ENCODE measurements at regions not wholly inside any gene's neighbourhood (a gene's known extent, or its start where the extent isn't known, plus 50 kb on each side); places are given as distances from the start of the nearest gene placed in this dataset.
A peak's percentile ranks its signal among the peaks of the same experiment; 100 is the strongest.
"Not testable (repeated sequence)": the region's sequence is repeated elsewhere in the genome, so short reads cannot be mapped to it uniquely, and the experiment has no call there.

- DNase-seq (ENCODE audit: low read depth in 2 of 2), result no peak
- Histone ChIP-seq H4K20me1 (ENCODE audit: control insufficient read depth, extremely low read depth, insufficient read depth, low read length) (no peaks in the 10 kb centered on the region), H3K9me3 (ENCODE audit: control insufficient read depth, insufficient read depth, low read depth, low read length) (no peaks in the 10 kb centered on the region), H3K36me3 (ENCODE audit: control insufficient read depth, insufficient read depth, low read length) (no peaks in the 10 kb centered on the region), H3K9ac (ENCODE audit: insufficient read depth, low read length) (no peak overlapping the region), H3K27me3 (ENCODE audit: control insufficient read depth, insufficient read depth, low read length) (no peaks in the 10 kb centered on the region), H3K4me2 (ENCODE audit: extremely low read depth, insufficient read depth, low read length) (no peak overlapping the region), H3K79me2 (ENCODE audit: control insufficient read depth, insufficient read depth, low read length) (no peaks in the 10 kb centered on the region), H3K4me1 (ENCODE audit: control insufficient read depth, extremely low read depth, insufficient read depth, low read length) (no peaks in the 10 kb centered on the region), H2AFZ (ENCODE audit: low read length) (no peak overlapping the region), H3K4me3 (replicated peaks in 1 of 4; ENCODE audit: control extremely low read depth in 1 of 4, insufficient read depth in 1 of 4, low read depth in 3 of 4, low read length in 4 of 4) (no peak overlapping the region), H3K27ac (ENCODE audit: insufficient read depth, low read length) (no peak overlapping the region)
- TF ChIP-seq CTCF (conservative IDR thresholded peaks at IDR 0.05 in 1 of 2, IDR thresholded peaks at IDR 0.05 in 1 of 2; ENCODE audit: low read depth in 1 of 2, low read length in 2 of 2) (no peak), EZH2 (IDR thresholded peaks at IDR 0.05; ENCODE audit: low read length, missing control alignments) (no peak)
Measured at GRCh38 chr6:22770054-22770453, 200.7 kb downstream of the HDGFL1 start.

GRCh38 chr6:22774129-22774528 lies 204.8 kb downstream of the HDGFL1 start:
- H3K36me3 ChIP-seq (ENCODE audit: control insufficient read depth, insufficient read depth, low read length), result no peaks in the 10 kb centered on the region
- no peaks in the 10 kb centered on the region for H3K27me3 ChIP-seq (ENCODE audit: control insufficient read depth, insufficient read depth, low read length)
- TF ChIP-seq EZH2 (IDR thresholded peaks at IDR 0.05; ENCODE audit: low read length, missing control alignments), result no peak
- no peak for TF ChIP-seq CTCF (conservative IDR thresholded peaks at IDR 0.05 in 1 of 2, IDR thresholded peaks at IDR 0.05 in 1 of 2; ENCODE audit: low read depth in 1 of 2, low read length in 2 of 2)
- no peaks in the 10 kb centered on the region for H4K20me1 ChIP-seq (ENCODE audit: control insufficient read depth, extremely low read depth, insufficient read depth, low read length)
- H3K79me2 ChIP-seq (ENCODE audit: control insufficient read depth, insufficient read depth, low read length), result no peaks in the 10 kb centered on the region
- DNase-seq (ENCODE audit: low read depth in 2 of 2), result peak in 1 of 2 donors; percentile 31
- H3K4me3 ChIP-seq (replicated peaks in 1 of 4; ENCODE audit: control extremely low read depth in 1 of 4, insufficient read depth in 1 of 4, low read depth in 3 of 4, low read length in 4 of 4), result no peak overlapping the region
- H3K27ac ChIP-seq (ENCODE audit: insufficient read depth, low read length), result no peak overlapping the region
- no peak overlapping the region for H3K4me2 ChIP-seq (ENCODE audit: extremely low read depth, insufficient read depth, low read length)
- H3K9me3 ChIP-seq (ENCODE audit: control insufficient read depth, insufficient read depth, low read depth, low read length), result no peaks in the 10 kb centered on the region
- no peak overlapping the region for H2AFZ ChIP-seq (ENCODE audit: low read length)
- H3K4me1 ChIP-seq (ENCODE audit: control insufficient read depth, extremely low read depth, insufficient read depth, low read length), result no peaks in the 10 kb centered on the region
- no peak overlapping the region for H3K9ac ChIP-seq (ENCODE audit: insufficient read depth, low read length)

- H4K20me1 ChIP-seq (ENCODE audit: control insufficient read depth, extremely low read depth, insufficient read depth, low read length); H3K9ac ChIP-seq (ENCODE audit: insufficient read depth, low read length); H3K27me3 ChIP-seq (ENCODE audit: control insufficient read depth, insufficient read depth, low read length); H3K4me3 ChIP-seq (replicated peaks in 1 of 4; ENCODE audit: control extremely low read depth in 1 of 4, insufficient read depth in 1 of 4, low read depth in 3 of 4, low read length in 4 of 4); H3K27ac ChIP-seq (ENCODE audit: insufficient read depth, low read length); H3K4me2 ChIP-seq (ENCODE audit: extremely low read depth, insufficient read depth, low read length); H2AFZ ChIP-seq (ENCODE audit: low read length); H3K4me1 ChIP-seq (ENCODE audit: control insufficient read depth, extremely low read depth, insufficient read depth, low read length); H3K36me3 ChIP-seq (ENCODE audit: control insufficient read depth, insufficient read depth, low read length); DNase-seq (ENCODE audit: low read depth in 2 of 2); H3K79me2 ChIP-seq (ENCODE audit: control insufficient read depth, insufficient read depth, low read length); H3K9me3 ChIP-seq (ENCODE audit: control insufficient read depth, insufficient read depth, low read depth, low read length): not testable (repeated sequence)
Measured at GRCh38 chr6:22778438-22778837, 209.1 kb downstream of the HDGFL1 start.
